HG03520 (cell line): ENCODE measurements at regions not wholly inside any gene's neighbourhood (a gene's known extent, or its start where the extent isn't known, plus 50 kb on each side); places are given as distances from the start of the nearest gene placed in this dataset.

Experiments
- ATAC-seq: cut with Tn5 transposase; IDR thresholded peaks from one replicate; pipeline ENCODE4 v1.9.1; 2021; ENCODE audit warnings: mild to moderate bottlenecking, moderate library complexity; ENCODE audit not compliant: unreplicated experiment

GRCh38 chr7:93016681-93017381 is 100.9 kb downstream of the SAMD9 start:
- no peak for ATAC-seq

- ATAC-seq: no peak
These were observed 101.8 kb downstream of the SAMD9 start for GRCh38 chr7:93015779-93016481.

GRCh38 chr7:93015101-93015778 is 102.5 kb downstream of the SAMD9 start:
- no peak for ATAC-seq

DNA sequence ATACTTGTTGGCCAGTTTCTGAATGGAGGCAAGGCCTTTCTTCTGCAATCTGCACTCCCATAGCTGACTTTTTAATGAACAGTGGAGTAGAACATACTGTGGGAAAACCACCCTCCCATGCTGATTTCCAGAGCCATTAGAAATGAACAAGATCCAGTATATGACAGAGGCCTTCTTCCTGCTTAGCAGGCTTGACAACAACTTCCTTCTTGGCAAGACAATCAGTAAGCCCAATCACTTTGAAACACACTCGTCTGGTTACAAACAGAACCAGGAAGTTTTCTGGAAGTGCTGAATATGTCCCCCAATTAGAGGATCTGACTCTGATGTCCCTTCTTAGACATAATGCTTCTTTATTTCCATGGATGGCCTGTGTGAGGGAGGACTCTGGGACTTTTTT is 103.4 kb downstream of the SAMD9 start:
- ATAC-seq: no peak

GRCh38 chr7:93013446-93014061 is 104.2 kb downstream of the SAMD9 start:
- ATAC-seq: no peak

DNA sequence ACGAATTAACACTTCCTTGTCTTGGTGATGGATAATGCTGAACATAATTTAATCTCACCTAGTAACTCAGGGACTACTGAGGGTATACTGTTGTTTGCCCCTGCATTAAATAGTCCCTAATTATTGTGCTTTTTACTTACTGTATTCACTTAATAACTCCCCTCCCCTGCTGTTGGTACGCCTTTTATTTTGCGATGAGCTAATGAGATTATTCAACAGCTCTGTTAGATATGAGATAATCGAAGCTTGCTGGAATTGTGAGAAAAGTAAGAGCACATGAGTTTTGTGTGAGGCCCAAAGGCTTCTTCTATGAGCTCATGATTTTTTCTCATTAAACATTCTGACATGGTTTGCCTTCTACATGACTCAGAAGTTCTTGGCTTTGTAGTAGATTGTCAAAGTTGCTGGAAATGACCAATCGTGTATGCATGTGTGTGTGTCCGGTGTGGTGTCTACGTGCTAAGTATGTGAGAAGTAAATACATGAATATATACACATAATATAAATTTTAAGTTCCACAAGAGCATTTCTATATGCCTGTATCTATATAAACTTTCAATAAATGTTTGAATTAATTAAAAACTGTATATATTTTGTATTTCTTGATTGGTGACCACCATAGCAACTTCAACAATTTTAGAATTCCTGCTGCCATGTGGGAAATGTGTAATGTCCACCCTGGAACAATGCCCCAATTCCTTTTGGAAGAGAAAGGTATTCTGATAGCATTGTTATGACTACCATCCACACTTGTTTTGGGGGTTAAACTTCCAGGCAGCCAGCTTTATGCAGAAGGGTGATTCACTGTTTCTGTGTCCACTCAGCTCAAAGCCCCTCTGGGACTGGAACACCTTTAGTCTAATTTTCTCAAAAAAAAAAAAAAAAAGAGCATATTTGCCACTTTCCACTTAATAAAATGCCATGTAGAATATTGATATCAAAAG is 106.2 kb downstream of the SAMD9 start:
- ATAC-seq: no peak

DNA sequence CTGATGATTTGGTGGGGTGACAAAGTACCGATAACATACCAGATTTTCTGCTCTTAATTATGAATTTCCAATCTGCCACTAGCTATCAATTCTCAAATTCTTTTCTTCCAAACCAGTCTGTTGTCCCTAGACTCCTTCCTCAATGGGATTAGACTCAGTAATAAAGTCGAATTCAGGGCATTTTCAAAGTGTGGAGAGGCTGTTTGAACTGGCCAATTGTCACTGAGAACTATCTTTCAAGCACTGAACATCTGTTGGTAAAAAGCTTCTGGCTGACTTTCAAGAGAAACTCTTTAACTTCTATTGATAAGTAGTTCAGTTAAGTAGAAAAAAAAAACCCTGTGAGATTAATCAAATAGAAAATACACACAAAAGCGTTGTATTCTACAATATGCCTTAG is 108.9 kb downstream of the SAMD9 start:
- no peak for ATAC-seq

GRCh38 chr7:93006480-93007095 is 111.2 kb downstream of the SAMD9 start:
- no peak for ATAC-seq

DNA sequence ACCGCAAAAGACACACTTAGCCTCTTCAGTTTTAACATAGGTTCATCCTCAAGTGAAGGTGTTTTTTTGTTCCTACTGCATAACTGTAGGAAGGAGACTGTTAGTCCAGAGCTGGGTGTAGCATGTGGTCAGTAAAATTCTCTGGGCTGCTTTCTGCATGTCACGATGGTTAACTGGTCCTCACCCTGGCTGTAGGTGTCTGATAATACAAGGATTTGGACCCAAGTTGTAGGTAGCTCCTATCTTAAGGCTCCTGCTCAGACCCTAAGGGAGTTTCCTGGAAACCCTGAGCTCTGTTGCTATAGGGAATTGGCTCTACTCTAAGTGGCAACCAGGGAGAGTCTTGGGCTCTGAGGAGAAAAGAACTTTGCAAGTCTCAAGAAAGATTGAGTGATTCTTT is 112.9 kb downstream of the SAMD9 start:
- no peak for ATAC-seq

GRCh38 chr7:92997719-92998118 is 120.1 kb downstream of the SAMD9 start:
- ATAC-seq: no peak

- ATAC-seq: no peak
These were observed 120.6 kb downstream of the SAMD9 start for GRCh38 chr7:92997152-92997551.

GRCh38 chr7:92994901-92995300 is 122.9 kb downstream of the SAMD9 start:
- ATAC-seq: no peak

- ATAC-seq: no peak
These were observed 124.8 kb downstream of the SAMD9 start for GRCh38 chr7:92992932-92993331.

DNA sequence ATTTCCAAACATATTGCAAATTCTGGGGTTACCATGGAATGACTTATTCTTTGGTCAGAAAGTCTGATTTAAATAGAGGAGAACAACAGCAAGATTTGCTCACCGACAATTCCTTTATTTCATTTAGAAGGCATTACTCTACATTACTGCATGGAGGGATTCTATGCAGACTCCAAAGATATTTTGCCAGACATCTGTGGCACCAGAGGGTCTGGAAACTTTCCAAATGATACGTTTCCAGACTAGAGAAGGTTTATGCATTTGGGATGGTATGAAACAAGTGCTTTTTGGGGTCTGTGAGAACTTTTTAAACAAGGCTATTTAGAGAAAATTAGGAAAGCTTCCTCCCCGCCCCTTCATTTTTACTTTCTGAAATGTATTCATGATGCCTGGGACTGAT is 125.3 kb downstream of the SAMD9 start:
- ATAC-seq: no peak

DNA sequence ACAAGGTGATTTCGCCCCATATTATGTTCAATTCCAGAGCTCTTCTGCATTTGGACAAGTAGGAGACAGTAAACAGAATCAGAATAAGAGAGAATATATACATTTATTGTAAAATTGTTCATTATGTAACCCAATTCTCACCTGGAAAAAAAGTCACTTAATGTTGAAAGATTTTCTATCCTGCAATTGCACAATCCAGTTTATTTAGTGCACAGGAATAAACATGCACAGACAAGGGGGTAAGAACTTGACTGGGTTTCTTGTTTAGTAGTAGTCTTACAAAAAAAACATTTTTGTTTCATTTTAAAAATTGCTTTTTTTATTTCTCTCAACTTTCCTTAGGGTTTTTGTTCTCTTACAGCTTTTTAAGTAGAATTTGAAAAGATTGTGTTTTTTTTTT is 126.6 kb downstream of the SAMD9 start:
- no peak for ATAC-seq

DNA sequence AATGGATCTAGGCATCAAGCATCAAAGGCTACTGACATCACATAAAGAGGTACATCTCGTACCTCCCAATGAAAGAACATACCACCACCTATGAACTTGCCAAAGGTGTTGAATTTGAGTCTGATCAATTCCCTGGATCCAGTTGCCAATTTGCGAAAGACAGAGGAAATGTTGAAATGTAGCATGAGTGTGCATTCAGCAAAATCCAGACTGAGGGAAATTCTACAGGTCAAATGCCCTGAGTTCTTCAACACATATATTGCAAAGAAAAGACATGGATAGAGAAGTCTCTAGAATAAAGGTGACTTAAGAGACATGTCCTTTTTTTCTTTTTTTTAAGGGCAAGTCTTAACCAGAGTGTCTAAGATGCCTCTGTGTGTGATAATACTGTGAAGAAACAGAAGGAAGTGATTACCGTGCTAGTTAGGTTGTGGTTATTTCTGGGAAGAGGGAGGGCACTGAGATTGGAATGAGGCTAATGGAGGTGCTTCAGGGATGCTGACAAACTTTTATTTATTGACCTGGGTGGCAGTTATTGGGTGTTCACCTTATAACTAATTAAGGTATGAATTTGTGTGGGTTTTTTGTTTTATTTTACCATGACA is 128.7 kb downstream of the SAMD9 start:
- ATAC-seq: no peak

DNA sequence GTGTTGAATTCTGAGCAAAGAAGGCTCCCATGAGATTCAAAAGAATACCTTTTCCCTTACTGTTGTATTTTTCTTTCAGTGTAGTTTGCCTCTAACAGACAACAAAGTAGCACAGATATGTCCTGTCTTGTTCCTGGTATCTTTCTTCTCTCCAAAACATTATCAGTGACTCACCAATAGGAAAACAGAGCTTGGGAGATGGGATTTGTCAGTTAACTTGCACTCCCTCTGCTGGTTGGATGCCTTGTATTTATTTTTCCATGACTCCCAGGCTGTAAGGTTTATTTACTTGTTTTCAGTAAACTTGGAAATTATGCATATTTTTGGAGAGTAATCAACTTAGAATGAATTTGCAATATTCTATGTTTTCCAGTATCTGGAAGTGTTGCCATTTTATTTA is 129.7 kb downstream of the SAMD9 start:
- no peak for ATAC-seq

DNA sequence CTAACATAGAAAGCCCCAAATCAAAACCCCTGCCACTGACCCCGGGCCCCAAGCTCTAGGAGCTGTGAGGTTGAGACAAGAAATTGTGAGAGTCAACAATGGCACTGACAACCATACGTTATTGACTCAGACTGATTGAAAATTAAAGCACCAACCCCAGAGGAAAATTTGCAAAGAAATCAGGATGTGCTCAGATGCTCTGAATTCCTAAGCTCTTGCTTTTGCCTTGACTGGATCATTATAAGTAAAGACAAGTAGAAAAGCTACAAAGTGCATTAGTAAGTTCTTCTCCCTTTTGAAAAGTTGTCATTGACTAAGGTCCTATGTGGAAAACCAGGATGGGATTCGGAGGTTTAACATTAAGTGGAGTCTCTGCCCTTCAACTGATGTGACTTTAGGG is 130.2 kb downstream of the SAMD9 start:
- ATAC-seq: no peak

GRCh38 chr7:92987095-92987494 is 130.7 kb downstream of the SAMD9 start:
- ATAC-seq: no peak

GRCh38 chr7:92982928-92983327 is 134.9 kb downstream of the SAMD9 start:
- no peak for ATAC-seq
